HG02759 (cell line): ENCODE measurements at regions not wholly inside any gene's neighbourhood (a gene's known extent, or its start where the extent isn't known, plus 50 kb on each side); places are given as distances from the start of the nearest gene placed in this dataset.
A peak's percentile ranks its signal among the peaks of the same experiment; 100 is the strongest.

Source experiments
- ATAC-seq: cut with Tn5 transposase; IDR thresholded peaks from one replicate; pipeline ENCODE4 v1.9.1; 2021; ENCODE audit warnings: mild to moderate bottlenecking, moderate library complexity; ENCODE audit not compliant: unreplicated experiment

DNA sequence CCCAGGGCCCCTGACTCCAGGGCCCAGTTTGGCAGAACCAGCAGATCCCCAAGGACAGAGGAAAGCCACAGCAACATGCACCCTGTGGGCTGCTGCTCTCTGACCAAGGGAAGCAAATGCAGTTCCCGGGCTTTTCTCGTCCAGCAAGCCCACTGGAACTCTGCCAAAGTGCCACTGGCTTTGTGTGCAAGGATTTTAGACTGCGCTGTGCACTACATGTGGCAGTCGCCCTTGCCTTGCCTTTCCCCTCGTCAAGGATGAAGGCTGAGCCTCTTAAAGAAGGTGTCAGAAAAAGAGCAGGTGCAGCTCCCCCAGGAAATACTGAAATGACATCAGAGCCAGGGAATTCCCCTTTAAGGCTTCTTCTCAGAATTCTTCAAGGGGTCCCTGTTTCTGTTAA lies 199.2 kb downstream of the TFCP2L1 start:
- no peak for ATAC-seq

DNA sequence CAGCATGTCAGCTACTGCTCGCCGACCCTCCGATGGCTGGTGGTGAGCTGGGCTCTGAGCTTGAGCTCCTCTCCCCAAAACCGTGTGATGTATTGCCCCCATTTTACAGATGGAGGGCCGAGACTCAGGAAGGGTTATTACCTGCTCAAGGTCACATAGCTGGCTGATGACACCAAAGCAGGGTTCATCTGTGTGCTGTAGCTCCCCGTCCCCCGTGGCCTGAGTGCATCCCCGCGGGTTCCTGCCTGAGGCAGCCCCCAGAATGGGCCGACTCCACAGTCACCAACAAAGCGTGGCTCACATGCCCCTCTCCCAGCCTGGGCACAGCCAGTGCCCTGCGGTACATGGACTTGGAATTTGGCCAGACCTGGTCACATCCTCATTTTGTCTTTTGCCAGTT lies 198.6 kb downstream of the TFCP2L1 start:
- no peak for ATAC-seq

DNA sequence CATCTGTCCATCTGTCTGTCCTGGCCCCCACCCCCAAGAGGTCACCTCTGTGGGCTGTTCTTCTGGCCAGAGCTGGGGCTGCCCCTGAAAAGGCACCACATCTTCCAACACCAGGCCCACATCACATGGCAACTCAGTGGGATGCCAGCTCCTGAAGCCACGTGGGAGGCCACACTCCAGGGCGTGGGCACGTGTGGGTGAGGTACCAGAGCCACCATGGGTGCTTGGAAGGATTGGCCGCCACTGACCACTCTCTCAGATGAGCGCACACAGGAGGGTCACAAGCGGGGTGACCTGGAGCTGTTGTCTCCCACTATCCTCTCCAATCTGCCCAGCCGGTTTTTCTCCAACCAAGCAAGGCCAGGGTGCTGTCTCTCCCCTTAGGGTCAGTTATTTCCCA lies 197.9 kb downstream of the TFCP2L1 start:
- ATAC-seq, result no peak

DNA sequence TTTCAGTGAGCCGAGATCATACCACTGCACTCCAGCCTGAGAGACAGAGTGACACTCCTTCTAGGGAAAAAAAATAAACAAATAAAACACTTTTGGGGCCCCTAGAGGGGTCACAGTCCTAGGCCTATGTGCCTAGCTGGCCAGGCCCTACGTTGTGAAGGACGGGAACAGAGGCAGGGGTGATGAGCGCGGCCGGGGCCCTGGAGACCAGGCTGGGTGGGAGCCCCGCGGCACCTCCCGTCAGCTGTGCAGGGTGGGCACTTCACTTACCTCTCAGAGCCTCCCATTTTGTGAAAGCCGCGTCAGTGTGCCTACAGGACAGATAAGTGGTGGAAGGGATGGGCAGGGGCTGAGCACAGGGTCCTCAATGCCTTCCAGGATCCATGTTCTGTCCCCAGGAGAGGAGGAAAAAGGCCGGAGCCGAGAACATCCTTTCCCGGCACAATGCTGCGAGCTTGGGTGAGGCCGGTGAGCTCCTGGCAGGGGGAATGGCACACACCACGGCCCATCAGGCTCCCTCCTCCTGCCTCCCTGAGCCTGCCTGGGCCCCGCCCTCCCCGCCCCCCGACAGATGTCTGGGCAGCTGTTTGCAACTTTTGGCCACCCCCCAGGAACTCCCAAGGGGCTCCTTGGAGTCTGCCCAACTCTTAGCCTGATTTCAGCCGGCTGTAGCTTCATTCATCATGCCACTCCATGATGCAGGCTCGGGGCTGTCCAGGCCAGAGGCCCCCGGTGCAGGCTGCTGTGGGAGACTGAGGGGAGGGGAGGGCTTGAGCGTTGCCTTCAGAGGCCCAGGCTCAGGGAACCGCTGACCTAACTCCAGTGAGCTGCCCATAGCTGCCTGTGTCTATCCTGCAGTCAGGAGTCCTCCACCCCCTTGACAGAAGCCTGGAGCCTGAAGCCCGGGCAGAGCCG lies 196.5 kb downstream of the TFCP2L1 start:
- ATAC-seq, result no peak

DNA sequence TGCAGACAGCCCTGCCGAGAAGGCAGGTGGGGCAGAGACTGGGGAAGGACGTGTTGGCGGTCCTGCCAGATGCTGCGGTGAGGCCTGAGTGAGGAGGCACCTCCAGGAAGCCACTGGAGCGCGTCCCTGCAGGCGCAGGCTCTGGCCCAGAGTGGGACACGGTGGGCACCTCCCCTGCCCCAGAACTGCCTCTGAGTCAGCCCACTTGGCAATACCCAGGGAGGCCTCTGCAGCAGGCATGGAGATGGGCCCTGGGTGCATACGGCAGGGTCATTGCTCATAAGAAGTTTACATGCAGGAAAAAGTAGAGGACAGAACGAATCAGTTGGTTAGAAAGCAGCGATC lies 195.9 kb downstream of the TFCP2L1 start:
- ATAC-seq, result no peak

DNA sequence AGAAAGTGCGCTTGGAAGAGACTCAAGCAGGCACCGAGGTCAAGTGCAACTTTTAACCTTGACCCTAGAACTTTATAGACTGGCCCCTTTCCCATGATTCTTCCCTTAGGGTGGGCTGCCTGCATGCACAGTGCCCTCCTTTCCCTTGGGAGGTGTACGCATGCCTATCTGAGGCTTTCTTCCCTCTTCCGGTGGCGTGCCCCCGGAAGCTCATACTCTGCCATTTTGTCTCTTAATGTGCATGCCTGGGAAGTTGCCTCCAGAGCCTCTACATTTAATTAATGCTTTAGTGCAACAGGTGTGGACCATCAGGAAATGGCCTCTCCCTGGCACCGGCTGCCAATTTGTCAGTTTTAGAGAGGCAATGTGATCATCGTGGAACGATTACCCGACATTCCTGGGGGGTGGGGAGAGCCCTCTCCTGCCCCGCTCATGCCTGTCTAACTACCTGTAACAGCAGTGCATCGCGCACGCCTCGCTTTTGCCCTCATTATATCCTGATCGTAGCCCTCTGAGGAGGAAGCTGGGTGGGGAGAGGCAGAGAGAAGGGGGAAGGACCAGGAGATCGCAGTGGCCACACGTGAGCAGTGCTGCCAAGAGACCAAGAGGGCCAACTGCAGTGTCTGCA lies 194.8 kb downstream of the TFCP2L1 start:
- no peak for ATAC-seq

DNA sequence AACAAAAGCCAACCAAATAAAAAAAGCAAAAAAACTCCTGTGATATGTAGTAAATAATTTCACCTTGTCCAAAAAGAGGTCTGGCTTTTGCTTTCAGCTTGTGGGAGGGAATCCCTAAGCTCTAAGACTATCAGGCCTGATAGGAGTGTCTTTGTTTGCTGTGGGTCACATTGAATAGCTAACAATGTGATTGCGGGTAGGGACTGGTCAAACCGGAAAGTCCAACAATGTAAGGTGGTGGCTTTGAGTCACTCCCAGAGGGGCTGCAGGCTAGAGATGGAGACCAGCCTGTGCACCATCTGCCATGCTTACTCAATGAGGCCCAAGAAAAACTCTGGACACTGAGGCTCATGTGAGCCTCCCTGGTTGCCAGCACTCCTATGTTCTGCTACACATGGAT lies 192.9 kb downstream of the TFCP2L1 start:
- no peak for ATAC-seq

DNA sequence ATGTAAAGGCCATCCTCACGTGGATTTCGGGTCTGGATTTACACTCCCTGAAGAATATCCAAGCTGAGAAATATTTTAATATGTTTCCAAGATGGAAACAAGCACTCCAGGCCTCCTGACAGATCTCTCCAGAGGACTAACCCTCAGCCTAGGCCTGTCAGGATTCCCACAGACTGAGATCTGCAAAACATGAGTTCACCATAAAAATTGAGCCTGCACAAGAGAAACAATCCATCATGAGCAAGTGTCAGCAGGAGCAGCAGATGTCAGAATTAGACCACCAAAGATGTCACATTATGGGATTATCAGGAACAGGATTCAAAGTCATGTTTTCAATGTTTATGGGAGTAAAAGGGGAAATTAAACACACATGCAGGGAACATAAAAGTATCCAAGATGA lies 191.3 kb downstream of the TFCP2L1 start:
- no peak for ATAC-seq

DNA sequence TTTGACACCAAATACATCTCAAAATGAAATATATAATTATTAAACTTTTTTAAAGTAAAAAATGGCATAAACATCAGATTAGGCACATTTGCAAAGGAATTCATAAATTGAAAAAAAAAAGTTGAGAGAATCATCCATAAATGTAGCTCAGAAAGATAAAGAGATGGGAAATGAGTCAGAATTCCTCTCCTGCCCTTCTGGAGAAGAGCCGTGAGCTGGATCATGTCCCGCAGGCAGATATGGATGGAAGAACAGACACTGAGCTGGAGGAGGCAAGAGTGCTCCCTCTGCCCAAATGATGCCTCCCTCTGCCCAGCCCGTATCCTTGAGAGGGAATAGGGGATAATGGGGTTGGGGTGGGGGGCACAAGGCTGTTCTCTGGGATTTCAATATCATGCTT lies 190.9 kb downstream of the TFCP2L1 start:
- no peak for ATAC-seq

DNA sequence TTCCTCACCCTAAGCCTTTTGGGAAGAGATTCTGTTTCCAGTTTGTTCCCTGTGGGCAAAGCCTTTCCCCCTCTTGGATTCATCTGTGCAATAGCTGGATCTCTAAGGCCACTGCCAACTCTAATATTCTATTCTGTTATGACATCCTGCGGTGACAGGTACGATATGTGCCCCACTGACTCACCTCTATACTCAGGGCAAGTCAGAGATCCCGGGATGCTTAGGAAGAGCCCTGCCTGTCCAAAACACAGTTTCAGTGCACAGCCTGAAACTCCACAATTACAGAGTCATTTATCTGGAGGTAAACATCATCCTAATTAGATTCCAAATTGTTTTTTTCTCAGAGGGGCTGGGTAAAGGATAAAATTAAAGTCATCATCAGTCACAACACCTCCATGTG lies 190.2 kb downstream of the TFCP2L1 start:
- no peak for ATAC-seq

DNA sequence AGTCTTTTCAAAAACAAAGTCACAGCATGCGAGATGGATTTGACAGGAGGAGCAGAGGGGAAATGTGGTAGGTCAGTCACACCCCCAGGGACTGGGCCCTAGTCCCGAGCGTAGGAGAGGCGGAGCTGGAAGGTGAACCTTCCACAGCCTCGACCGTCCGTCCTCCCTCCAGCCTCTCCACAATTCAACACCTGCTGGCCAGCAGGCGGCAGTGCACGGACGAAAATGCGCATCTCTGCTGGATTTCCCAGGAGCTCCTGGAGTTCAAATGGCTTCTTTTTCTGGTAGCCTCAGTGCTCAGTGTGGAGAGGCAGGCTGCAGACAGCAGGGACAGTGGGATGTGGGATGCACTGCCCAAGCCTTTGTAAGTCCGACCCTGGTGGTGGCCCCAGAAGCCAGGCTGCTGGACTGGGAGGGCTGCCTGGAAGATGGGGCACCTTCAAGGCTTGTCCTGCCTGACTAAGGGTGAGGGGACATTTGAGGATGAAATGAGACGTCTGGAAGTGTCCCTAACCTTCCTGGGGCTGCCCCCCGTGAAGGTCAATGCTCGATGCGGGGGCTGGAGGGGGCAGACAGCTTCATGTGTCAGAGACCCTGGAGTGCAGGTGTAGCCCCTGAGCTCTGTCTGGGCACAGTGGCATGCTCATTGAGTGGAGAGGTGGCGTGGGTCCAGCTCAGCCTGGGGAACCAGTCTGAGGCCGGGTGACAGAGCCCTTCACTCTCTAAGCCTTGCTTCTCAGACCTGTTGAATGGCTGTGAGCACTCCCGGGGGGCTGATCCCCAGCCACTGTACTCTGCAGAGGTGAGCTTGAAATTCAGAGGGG lies 189.5 kb downstream of the TFCP2L1 start:
- peak; percentile 60 for ATAC-seq

DNA sequence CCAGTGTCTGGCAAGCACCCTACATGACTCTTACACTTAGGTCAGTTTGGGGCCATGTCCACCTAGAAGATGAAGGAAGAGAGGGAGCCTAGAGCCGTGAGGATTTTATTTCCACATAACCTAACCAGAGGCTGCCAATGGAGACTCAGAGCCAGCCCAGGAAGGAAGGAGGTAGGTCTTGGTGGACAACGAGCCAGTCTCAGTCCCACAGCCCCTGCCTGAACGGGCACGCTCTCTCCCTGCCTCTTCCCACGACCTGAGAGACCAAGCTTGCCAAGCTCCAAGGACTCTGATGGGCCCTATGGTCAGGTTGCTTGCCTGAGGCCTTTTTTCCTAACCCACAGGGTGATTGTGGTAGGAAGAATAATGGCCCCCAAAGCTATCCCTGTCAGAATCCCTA lies 188.4 kb downstream of the TFCP2L1 start:
- no peak for ATAC-seq

DNA sequence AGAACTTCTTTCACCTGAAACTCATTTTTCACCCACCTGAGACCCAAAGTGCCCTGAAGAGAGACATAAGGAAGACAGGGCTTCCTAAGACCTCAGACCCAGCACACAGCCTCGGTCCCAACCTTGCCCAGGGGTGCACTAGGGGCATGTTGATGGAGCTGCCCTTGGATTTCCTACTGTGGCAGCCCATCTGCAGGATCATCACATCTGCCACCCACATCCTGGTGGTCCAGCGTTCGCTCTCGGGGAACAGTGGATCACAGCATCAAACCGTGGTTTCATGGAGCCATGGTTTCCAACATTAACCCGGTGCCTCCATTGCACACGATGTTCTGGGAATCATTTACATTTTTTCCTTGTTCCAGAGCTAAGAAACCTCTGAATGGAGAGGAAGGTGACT lies 186.4 kb downstream of the TFCP2L1 start:
- ATAC-seq, result no peak

DNA sequence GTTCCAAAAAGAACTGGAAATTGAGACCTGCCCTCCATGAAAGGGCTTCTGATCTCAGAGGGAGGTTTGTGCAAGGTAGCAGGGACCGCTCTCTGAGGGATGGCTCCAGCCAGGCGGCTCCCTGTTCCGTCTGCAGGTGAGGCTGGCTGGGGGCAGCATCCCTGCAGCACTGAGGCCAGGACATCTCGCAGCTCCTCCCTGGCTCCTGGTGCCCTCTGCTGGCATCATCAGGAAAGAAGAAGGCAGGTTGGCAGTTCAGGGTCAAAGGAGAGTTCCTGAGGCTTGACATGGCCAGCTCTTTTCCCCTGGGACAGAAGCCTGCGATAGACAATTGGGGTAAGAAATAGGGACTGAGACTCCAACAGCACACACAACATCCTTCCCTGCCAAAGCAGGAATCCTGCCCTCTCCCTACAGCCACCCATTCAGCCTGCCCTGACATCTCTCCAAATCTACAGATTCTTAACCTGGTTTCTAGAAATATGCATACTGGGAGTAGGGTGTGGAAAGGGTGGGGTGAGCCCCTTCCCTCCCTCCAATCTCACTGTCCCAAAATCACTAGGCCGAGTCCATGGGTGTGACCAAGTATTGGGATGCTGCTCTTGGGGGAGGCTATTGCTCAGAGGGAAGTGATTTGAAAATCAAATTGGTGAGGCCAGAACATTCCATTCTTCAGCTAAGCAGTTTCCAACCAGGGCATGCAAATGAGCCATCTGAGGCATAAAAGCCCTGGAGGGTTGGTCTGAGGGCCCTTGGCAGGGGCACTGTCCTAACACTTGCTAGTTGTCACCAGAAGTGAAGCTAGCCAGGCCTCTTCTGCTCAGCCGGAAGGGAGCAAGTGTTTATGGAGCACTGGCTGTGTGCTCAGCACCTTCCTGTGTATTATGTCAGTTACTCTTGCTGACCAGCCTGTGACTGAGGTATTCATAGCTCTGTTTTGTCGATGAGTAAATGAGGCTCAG lies 185.4 kb downstream of the TFCP2L1 start:
- ATAC-seq, result no peak

DNA sequence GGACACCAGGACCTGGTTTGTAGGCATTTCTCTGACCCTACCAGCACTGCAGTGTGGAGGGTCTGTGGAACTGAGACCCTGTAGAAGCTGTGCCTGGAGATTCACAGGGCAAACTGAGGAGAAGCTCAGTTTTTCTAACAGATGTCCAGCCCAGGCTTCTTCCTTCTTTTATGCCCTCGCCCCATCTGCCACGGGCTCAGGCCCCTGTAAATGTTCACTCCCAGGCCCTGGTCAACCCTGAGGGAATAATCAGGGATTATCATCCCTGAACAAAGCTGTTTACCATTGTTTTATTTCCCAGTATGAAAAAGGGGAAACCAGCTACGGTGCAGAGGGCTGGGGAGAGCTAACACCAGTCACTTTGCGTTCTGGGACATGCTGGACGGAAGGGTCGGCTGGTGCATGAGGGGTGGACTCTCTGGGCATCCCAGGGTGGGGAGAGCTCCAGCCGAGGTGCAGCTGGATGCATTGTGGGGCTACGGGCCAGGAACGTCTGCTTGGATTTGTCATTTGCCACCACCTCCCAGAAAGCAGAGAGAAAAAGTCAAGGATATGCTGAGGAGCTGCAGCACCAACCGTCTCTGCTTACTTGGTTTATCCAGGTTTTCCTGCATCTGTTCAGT lies 183.8 kb downstream of the TFCP2L1 start:
- ATAC-seq, result no peak

DNA sequence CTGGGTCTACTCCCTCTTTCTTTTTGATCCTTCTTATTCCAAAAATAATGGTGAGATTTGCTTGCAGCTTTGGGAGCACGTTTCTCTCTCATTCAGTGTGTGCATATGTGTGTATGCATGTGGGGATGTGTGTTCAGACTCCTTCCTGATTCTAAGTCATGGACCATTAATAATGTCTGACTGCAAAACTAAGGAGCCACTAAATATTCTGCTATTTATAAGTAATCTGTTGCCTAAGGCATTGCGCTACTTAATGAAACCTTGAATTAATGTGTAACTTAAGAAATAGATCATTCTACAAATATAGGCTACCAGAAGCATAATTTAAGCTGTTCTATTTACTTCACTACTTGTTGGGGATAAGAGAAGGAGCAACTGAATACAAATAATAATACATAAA lies 182.1 kb downstream of the TFCP2L1 start:
- no peak for ATAC-seq

DNA sequence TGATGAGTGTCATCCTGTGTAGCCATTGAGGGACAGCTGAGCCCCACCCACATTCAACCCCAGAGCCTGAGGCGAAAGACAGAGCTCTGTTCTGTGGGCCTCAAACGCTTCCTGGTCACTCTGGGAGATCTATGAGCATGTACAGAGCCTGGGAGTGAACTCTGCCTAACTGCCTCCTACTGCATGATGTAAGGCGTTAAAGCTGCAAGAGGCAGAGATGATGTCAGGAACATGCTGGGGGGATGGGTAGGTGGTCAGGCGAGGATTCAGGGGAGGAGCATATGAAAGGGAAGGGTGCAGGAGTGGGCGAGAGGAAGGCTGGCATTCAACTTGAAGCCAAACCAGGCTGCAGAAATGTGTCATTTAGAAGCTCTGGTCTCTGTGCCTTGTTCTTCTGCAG lies 181.0 kb downstream of the TFCP2L1 start:
- no peak for ATAC-seq

DNA sequence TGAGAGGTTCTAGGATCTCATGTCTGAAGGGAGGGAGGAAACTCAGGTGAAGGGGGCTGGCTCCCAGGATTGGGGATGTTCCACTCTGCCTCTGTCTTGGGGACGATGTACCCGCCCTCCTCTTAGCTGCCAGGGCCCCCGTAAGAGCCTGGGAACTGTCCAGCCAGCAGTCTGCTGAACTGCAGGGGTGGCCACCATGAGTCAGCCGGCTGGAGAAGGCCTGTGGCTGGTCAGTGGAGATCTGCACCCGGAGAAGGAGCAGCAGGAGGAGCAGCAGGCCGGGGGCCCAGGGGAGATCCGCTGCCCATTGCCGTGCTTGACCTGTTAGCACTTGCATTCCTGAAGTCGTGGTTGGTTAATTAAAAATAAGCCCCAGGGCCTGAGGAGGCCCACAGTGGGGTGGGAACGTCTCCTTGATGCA lies 180.3 kb downstream of the TFCP2L1 start:
- ATAC-seq, result no peak

DNA sequence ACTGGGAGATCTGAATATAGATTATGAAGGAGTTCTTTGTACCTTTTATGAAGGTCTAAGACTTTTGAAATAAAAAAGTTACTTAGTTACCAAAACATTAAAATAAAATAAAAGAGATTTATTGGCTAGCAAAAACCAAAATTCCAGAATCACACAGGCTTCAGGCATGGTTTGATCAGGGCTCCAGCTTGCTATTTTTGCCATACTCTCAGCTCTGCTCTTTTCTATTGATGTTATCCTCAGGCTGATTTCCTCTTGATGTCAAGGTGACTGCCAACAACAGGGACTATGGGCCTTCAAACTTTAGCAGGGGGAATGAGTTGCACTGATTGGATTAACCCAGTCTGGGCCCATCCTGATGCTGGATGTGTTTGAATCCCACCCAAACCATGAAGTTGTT lies 174.1 kb downstream of the TFCP2L1 start:
- ATAC-seq, result no peak

DNA sequence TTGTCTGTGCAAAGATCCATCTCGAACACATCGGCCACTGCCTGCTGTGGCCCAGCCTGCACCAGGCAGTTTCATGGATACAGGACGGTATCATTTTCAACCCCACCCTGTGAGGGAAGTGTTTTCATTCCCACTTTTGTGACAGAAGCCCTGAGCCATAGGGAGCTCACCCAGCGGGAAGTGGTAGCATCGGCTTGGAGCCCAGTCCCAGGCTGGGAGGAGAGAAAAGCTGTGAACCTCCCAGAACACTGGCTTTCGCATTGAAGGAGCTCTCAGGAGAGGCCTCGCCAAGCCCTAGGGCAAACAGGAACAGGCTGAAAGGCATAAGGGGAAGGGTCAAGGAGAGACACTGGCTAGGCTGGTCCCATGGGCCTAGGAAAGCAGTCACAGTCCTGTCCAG lies 166.1 kb downstream of the TFCP2L1 start:
- no peak for ATAC-seq
